Trophoblast cell (in vitro differentiated cells and primary cell): ENCODE measurements at regions not wholly inside any gene's neighbourhood (a gene's known extent, or its start where the extent isn't known, plus 50 kb on each side); places are given as distances from the start of the nearest gene placed in this dataset.

Source experiments
- DNase-seq, 2 donors: peaks; one replicate each; pipeline ENCODE4 v3.0.0-alpha.2; 2016
- H2AFZ ChIP-seq: 2 replicates; pipeline ENCODE4 v1.6.1; 2013; ENCODE audit warnings: low read length, moderate library complexity, mild to moderate bottlenecking; ENCODE audit not compliant: insufficient read depth, poor library complexity
- H2AK5ac ChIP-seq: 2 replicates; pipeline ENCODE4 v1.6.1; 2013; ENCODE audit warnings: mild to moderate bottlenecking, low read length
- H2BK120ac ChIP-seq: 2 replicates; pipeline ENCODE4 v1.6.1; 2013; ENCODE audit warnings: low read length, mild to moderate bottlenecking, moderate library complexity; ENCODE audit not compliant: insufficient read depth, poor library complexity
- H2BK12ac ChIP-seq: 2 replicates; pipeline ENCODE4 v1.6.1; 2013; ENCODE audit warnings: mild to moderate bottlenecking, low read length, moderate library complexity
- H2BK5ac ChIP-seq: 2 replicates; pipeline ENCODE4 v1.6.1; 2013; ENCODE audit warnings: low read length, low read depth, moderate library complexity, mild to moderate bottlenecking; ENCODE audit not compliant: poor library complexity
- H3K14ac ChIP-seq: 2 replicates; pipeline ENCODE4 v1.6.1; 2013; ENCODE audit warnings: mild to moderate bottlenecking, low read length
- H3K18ac ChIP-seq: 2 replicates; pipeline ENCODE4 v1.6.1; 2013; ENCODE audit warnings: mild to moderate bottlenecking, low read length
- H3K23ac ChIP-seq: 2 replicates; pipeline ENCODE4 v1.6.1; 2013; ENCODE audit warnings: low read length
- H3K27ac ChIP-seq: 2 replicates; pipeline ENCODE4 v1.5.1; 2013; ENCODE audit warnings: low read depth, mild to moderate bottlenecking, inconsistent platforms, low read length, moderate library complexity
- H3K27me3 ChIP-seq: 2 replicates; pipeline ENCODE4 v1.6.1; 2013; ENCODE audit warnings: inconsistent platforms, mild to moderate bottlenecking, low read length, moderate library complexity; ENCODE audit not compliant: insufficient read depth
- H3K36me3 ChIP-seq, 2 experiments: 1 replicate in 1 of 2; 2 replicates in 1 of 2; pipeline ENCODE4 v1.6.1; 2013; ENCODE audit warnings: low read length in 2 of 2, mild to moderate bottlenecking in 2 of 2, moderate library complexity in 1 of 2; ENCODE audit not compliant: insufficient read depth in 2 of 2, control insufficient read depth in 1 of 2
- H3K4ac ChIP-seq: 2 replicates; pipeline ENCODE4 v1.6.1; 2013; ENCODE audit warnings: low read depth, mild to moderate bottlenecking, low read length, moderate library complexity
- H3K4me1 ChIP-seq, 2 experiments: 1 replicate in 1 of 2; 2 replicates in 1 of 2; pipeline ENCODE4 v1.6.1; 2013; ENCODE audit warnings: low read length in 2 of 2, mild to moderate bottlenecking in 2 of 2, moderate library complexity in 1 of 2; ENCODE audit not compliant: insufficient read depth in 2 of 2, control insufficient read depth in 1 of 2
- H3K4me2 ChIP-seq: 2 replicates; pipeline ENCODE4 v1.6.1; 2013; ENCODE audit warnings: inconsistent platforms, mild to moderate bottlenecking, low read length, moderate library complexity
- H3K4me3 ChIP-seq: 2 replicates; pipeline ENCODE4 v1.5.1; 2013; ENCODE audit warnings: mild to moderate bottlenecking, low read depth, low read length, inconsistent platforms
- H3K79me1 ChIP-seq: one replicate; pipeline ENCODE4 v1.6.1; 2013; ENCODE audit warnings: low read length
- H3K79me2 ChIP-seq: 2 replicates; pipeline ENCODE4 v1.6.1; 2013; ENCODE audit warnings: low read length, mild to moderate bottlenecking; ENCODE audit not compliant: control insufficient read depth, insufficient read depth, poor library complexity
- H3K9ac ChIP-seq: 2 replicates; pipeline ENCODE4 v1.6.1; 2013; ENCODE audit warnings: mild to moderate bottlenecking, low read length
- H3K9me3 ChIP-seq: 2 replicates; pipeline ENCODE4 v1.6.1; 2013; ENCODE audit warnings: low read depth, mild to moderate bottlenecking, control low read depth, inconsistent platforms, low read length; ENCODE audit not compliant: insufficient read depth
- H4K12ac ChIP-seq: 2 replicates; pipeline ENCODE4 v1.6.1; 2013; ENCODE audit warnings: low read depth, mild to moderate bottlenecking, low read length, moderate library complexity
- H4K8ac ChIP-seq: 2 replicates; pipeline ENCODE4 v1.6.1; 2013; ENCODE audit warnings: low read depth, mild to moderate bottlenecking, low read length, moderate library complexity
- H4K91ac ChIP-seq: one replicate; pipeline ENCODE4 v1.6.1; 2013; ENCODE audit warnings: low read depth, mild to moderate bottlenecking, low read length, moderate library complexity
- WGBS: extraction: QIAGEN DNeasy Blood & Tissue Kit; methylation state at CpG from one replicate; pipeline ENCODE4 v1.1.7; 2013; ENCODE audit warnings: missing lambda C conversion rate; ENCODE audit not compliant: insufficient read length, insufficient coverage; ENCODE audit errors: extremely low coverage; 5-methylcytosine and 5-hydroxymethylcytosine counted together

DNA sequence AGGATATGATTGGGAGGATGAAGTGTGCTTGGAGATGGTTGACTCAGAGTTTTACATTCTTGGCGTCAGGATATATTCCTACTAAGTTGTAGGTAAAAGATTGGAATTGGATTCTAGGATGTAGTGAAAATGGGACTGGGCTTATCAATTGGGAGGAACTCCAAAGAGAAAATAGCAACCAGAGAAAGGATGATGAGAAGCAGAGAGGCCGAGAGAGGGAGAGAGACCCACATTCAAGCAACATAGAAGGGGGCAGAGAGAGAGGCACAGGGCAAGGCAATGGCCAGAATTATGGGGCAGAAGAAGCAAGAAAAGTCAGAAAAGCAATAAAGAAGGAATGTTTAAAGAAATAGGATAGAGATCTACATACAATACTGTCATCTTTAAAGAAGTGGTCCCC, 217.9 kb upstream of the ACTBL2 start:
- Histone ChIP-seq H3K23ac (no peak overlapping the region), H3K9me3 (no peaks in the 10 kb centered on the region), H3K4me2 (no peak overlapping the region), H2BK5ac (no peak overlapping the region), H3K9ac (no peak overlapping the region), H2BK12ac (no peak overlapping the region), H3K27ac (no peak overlapping the region), H3K14ac (no peak overlapping the region), H3K4ac (no peak overlapping the region), H4K12ac (no peak overlapping the region), H3K79me1 (peaks cover 10% of the 10 kb centered on the region), H3K18ac (no peak overlapping the region), H4K8ac (no peak overlapping the region), H4K91ac (no peak overlapping the region), H3K4me3 (no peak overlapping the region), H3K4me1 (peaks cover 2 to 8% of the 10 kb centered on the region in 2 experiments), H2AFZ (no peak overlapping the region), H3K27me3 (no peaks in the 10 kb centered on the region), H3K79me2 (peaks cover 1% of the 10 kb centered on the region), H2AK5ac (no peak overlapping the region), H2BK120ac (no peak overlapping the region), H3K36me3 (no peaks in the 10 kb centered on the region)
- WGBS, result no CpG with 5 or more reads among the region's 2 CpGs
- no peak for DNase-seq

DNA sequence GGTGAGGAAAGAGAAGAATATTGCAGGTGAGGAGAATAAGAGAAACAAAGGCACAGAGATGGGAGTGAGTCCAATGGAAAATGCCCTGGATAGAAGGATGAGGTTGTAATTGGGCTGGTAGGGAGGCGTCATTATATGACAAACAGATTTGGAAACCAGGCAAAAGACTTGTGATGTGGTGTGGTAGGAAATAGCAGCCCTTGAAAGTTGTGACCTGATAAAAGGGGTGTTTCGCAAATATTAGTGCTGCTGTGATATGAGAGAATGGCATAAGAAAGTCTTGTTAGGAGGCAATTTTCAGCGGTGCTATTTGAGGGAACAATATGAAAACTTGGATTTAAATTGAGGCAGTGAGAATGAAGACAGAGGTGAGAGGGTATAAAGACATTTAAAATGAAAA, 217.5 kb upstream of the ACTBL2 start:
- WGBS, result no CpG with 5 or more reads among the region's 3 CpGs
- H3K9me3 ChIP-seq, result no peaks in the 10 kb centered on the region
- no peaks in the 10 kb centered on the region for H3K27me3 ChIP-seq
- no peak for DNase-seq
- H3K79me1 ChIP-seq, result peaks cover 13% of the 10 kb centered on the region
- H3K27ac ChIP-seq, result no peak overlapping the region
- no peak overlapping the region for H2BK5ac ChIP-seq
- no peak overlapping the region for H3K4ac ChIP-seq
- H3K4me1 ChIP-seq, result peaks cover 4 to 11% of the 10 kb centered on the region in 2 experiments
- H3K4me3 ChIP-seq, result no peak overlapping the region
- no peaks in the 10 kb centered on the region for H3K36me3 ChIP-seq
- H3K79me2 ChIP-seq, result peaks cover 1% of the 10 kb centered on the region
- H2BK120ac ChIP-seq, result no peak overlapping the region
- H3K4me2 ChIP-seq, result no peak overlapping the region
- no peak overlapping the region for H2AK5ac ChIP-seq
- no peak overlapping the region for H3K23ac ChIP-seq
- no peak overlapping the region for H2AFZ ChIP-seq
- no peak overlapping the region for H3K18ac ChIP-seq
- no peak overlapping the region for H3K9ac ChIP-seq
- no peak overlapping the region for H4K8ac ChIP-seq
- no peak overlapping the region for H4K12ac ChIP-seq
- H2BK12ac ChIP-seq, result peak overlapping the region; percentile 42
- H4K91ac ChIP-seq, result no peak overlapping the region
- no peak overlapping the region for H3K14ac ChIP-seq

DNA sequence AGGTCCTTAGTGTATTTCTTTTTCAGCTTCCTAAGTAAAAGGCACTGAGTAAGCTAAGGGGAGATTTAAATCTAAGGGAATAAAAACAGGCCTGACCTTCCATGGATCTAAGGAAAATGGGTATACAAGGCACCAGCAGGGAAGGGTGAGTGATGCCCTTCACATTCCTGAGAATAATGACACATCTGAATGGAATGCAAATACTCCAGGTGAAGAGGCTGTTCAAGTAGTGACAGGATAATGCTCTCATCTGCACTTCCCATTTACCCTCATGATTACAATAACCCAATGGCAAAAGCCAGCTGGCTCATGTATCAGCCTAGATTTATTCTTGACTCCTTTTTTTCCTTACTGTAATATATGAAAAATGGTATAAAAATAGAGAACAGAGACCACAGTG, 216.2 kb upstream of the ACTBL2 start:
- Histone ChIP-seq H3K9me3 (no peaks in the 10 kb centered on the region), H3K9ac (no peak overlapping the region), H3K27me3 (no peaks in the 10 kb centered on the region), H3K14ac (no peak overlapping the region), H3K36me3 (no peaks in the 10 kb centered on the region), H3K27ac (no peak overlapping the region), H4K8ac (no peak overlapping the region), H2BK5ac (no peak overlapping the region), H3K79me2 (peaks cover 1% of the 10 kb centered on the region), H2BK120ac (no peak overlapping the region), H2BK12ac (no peak overlapping the region), H2AK5ac (no peak overlapping the region), H2AFZ (no peak overlapping the region), H3K18ac (no peak overlapping the region), H4K91ac (no peak overlapping the region), H3K4me3 (no peak overlapping the region), H4K12ac (no peak overlapping the region), H3K4me2 (no peak overlapping the region), H3K4me1 (peaks cover 4 to 13% of the 10 kb centered on the region in 2 experiments), H3K79me1 (peaks cover 11% of the 10 kb centered on the region), H3K23ac (no peak overlapping the region), H3K4ac (no peak overlapping the region)
- peak; percentile 20 to 76 for DNase-seq

DNA sequence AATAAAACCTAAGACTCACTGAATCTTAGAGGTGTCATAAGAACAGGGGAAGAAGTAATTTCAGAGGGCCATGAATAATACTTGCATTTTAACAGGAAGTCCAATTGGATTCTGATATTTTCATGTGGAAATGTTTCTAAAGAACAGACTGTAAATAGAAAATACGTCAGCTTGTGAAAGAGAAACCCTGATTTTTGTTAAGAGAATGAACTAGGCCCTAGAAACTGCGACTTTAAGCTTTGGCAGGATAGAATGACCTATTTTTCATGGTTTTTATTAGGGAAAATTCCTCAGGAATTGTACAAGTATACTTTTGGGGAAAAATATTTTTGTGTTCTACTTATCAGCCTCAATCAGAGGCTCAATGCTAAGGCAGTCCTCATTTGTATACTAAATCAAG, 215.5 kb upstream of the ACTBL2 start:
- H3K36me3 ChIP-seq, result no peaks in the 10 kb centered on the region
- H3K27ac ChIP-seq, result no peak overlapping the region
- H4K91ac ChIP-seq, result no peak overlapping the region
- DNase-seq, result no peak
- H2BK12ac ChIP-seq, result no peak overlapping the region
- no peak overlapping the region for H4K8ac ChIP-seq
- H3K4me3 ChIP-seq, result no peak overlapping the region
- no peak overlapping the region for H3K18ac ChIP-seq
- no peak overlapping the region for H3K4me2 ChIP-seq
- H2BK120ac ChIP-seq, result no peak overlapping the region
- H3K23ac ChIP-seq, result no peak overlapping the region
- H3K4ac ChIP-seq, result no peak overlapping the region
- no peak overlapping the region for H3K9ac ChIP-seq
- WGBS, result no CpG with 5 or more reads among the region's 2 CpGs
- no peak overlapping the region for H2AFZ ChIP-seq
- H3K79me2 ChIP-seq, result peaks cover 1% of the 10 kb centered on the region
- no peaks in the 10 kb centered on the region for H3K27me3 ChIP-seq
- peaks cover 11% of the 10 kb centered on the region for H3K79me1 ChIP-seq
- no peaks in the 10 kb centered on the region for H3K9me3 ChIP-seq
- H3K4me1 ChIP-seq, result peaks cover 4 to 13% of the 10 kb centered on the region in 2 experiments
- no peak overlapping the region for H4K12ac ChIP-seq
- no peak overlapping the region for H2AK5ac ChIP-seq
- H3K14ac ChIP-seq, result no peak overlapping the region
- no peak overlapping the region for H2BK5ac ChIP-seq
